ENCODE measurements at regions not wholly inside any gene's neighbourhood (a gene's known extent, or its start where the extent isn't known, plus 50 kb on each side); places are given as distances from the start of the nearest gene placed in this dataset.

DNA sequence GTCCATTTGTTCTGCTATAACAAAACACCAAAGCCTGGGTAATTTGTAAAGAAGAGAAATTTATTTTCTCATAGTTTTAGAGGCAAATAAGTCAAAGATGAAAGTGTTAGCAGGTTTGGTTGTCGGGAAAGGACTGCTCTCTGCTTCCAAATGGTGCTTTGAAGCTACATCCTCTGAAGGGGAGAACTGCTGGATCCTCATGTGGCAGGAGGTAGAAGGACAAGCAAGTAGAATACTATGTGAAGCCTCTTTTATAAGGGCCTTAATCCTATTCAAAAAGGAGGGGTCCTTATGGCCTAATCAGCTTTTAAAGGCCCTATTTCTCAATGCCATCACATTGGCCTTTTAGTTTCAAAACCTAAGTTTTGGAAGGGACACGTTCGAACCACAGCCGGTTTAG, 826.0 kb upstream of the EPHA7 start:
- no peak overlapping the region for H3K27ac ChIP-seq (ENCODE audit: low read length)
- intact Hi-C loops (cut with micrococcal nuclease; ENCODE audit: unreplicated experiment): no loop called here
- H3K4me1 ChIP-seq (ENCODE audit: control insufficient read depth, insufficient read depth, low read length): no peaks in the 10 kb centered on the region
- H3K27me3 ChIP-seq (ENCODE audit: control insufficient read depth, insufficient read depth, low read length): no peaks in the 10 kb centered on the region
- no TSS peak for BruUV-seq (replicated peaks)
- POLR2A ChIA-PET: no interaction called here
- ATAC-seq (no peak), DNase-seq (ENCODE audit: low read depth, low spot score) (no peak)
- TF ChIP-seq, protein P1, sequence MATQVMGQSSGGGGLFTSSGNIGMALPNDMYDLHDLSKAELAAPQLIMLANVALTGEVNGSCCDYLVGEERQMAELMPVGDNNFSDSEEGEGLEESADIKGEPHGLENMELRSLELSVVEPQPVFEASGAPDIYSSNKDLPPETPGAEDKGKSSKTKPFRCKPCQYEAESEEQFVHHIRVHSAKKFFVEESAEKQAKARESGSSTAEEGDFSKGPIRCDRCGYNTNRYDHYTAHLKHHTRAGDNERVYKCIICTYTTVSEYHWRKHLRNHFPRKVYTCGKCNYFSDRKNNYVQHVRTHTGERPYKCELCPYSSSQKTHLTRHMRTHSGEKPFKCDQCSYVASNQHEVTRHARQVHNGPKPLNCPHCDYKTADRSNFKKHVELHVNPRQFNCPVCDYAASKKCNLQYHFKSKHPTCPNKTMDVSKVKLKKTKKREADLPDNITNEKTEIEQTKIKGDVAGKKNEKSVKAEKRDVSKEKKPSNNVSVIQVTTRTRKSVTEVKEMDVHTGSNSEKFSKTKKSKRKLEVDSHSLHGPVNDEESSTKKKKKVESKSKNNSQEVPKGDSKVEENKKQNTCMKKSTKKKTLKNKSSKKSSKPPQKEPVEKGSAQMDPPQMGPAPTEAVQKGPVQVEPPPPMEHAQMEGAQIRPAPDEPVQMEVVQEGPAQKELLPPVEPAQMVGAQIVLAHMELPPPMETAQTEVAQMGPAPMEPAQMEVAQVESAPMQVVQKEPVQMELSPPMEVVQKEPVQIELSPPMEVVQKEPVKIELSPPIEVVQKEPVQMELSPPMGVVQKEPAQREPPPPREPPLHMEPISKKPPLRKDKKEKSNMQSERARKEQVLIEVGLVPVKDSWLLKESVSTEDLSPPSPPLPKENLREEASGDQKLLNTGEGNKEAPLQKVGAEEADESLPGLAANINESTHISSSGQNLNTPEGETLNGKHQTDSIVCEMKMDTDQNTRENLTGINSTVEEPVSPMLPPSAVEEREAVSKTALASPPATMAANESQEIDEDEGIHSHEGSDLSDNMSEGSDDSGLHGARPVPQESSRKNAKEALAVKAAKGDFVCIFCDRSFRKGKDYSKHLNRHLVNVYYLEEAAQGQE (IDR thresholded peaks at IDR 0.05; ENCODE audit: insufficient read depth in 1 of 2, low read depth in 2 of 2, low read length in 1 of 2): no peak
- TF ChIP-seq TCF7L2 (IDR thresholded peaks at IDR 0.05; ENCODE audit: low read depth, low read length) (no peak), POLR2AphosphoS5 (IDR thresholded peaks at IDR 0.05; ENCODE audit: low read depth, low read length) (no peak), SIN3A (IDR thresholded peaks at IDR 0.05; ENCODE audit: borderline replicate concordance, insufficient read depth, low read depth, low read length) (no peak)
- TF ChIP-seq, protein P2, sequence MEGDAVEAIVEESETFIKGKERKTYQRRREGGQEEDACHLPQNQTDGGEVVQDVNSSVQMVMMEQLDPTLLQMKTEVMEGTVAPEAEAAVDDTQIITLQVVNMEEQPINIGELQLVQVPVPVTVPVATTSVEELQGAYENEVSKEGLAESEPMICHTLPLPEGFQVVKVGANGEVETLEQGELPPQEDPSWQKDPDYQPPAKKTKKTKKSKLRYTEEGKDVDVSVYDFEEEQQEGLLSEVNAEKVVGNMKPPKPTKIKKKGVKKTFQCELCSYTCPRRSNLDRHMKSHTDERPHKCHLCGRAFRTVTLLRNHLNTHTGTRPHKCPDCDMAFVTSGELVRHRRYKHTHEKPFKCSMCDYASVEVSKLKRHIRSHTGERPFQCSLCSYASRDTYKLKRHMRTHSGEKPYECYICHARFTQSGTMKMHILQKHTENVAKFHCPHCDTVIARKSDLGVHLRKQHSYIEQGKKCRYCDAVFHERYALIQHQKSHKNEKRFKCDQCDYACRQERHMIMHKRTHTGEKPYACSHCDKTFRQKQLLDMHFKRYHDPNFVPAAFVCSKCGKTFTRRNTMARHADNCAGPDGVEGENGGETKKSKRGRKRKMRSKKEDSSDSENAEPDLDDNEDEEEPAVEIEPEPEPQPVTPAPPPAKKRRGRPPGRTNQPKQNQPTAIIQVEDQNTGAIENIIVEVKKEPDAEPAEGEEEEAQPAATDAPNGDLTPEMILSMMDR (IDR thresholded peaks at IDR 0.05): no peak
- in situ Hi-C loops (cut with HindIII; ENCODE audit: low pct_unique_long_range_greater_than_20kb, low sequenced_read_pairs): no loop called here
- H3K36me3 ChIP-seq (ENCODE audit: control insufficient read depth, insufficient read depth, low read length): no peaks in the 10 kb centered on the region
- H3K4me3 ChIP-seq (ENCODE audit: low read depth in 2 of 2, low read length in 2 of 2): no peak overlapping the region
- CTCF ChIA-PET: no interaction called here
- H3K9me3 ChIP-seq (ENCODE audit: control insufficient read depth, insufficient read depth, low read depth, low read length): no peaks in the 10 kb centered on the region

DNA sequence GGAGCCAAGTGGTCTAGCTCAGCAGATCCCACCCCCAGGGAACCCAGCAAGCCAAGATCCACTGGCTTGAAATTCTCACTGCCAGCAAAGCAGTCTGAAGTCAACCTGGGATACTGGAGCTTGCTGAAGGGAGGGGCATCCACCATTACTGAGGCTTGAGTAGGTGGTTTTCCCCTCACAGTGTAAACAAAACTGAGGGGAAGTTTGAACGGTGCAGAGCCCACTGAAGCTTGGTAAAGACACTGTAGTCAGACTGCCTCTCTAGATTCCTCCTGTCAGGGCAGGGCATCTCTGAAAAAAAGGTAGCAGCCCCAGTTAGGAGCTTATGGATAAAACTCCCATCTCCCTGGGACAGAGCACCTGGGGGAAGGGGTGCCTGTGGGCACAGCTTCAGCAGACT, 819.5 kb upstream of the EPHA7 start:
- no peaks in the 10 kb centered on the region for H3K4me1 ChIP-seq (ENCODE audit: control insufficient read depth, insufficient read depth, low read length)
- H3K27ac ChIP-seq (ENCODE audit: low read length): no peak overlapping the region
- no peaks in the 10 kb centered on the region for H3K9me3 ChIP-seq (ENCODE audit: control insufficient read depth, insufficient read depth, low read depth, low read length)
- intact Hi-C loops (cut with micrococcal nuclease; ENCODE audit: unreplicated experiment) (no loop called here), in situ Hi-C loops (cut with HindIII; ENCODE audit: low pct_unique_long_range_greater_than_20kb, low sequenced_read_pairs) (no loop called here)
- POLR2A ChIA-PET: no interaction called here
- no TSS peak for BruUV-seq (replicated peaks)
- no peaks in the 10 kb centered on the region for H3K27me3 ChIP-seq (ENCODE audit: control insufficient read depth, insufficient read depth, low read length)
- CTCF ChIA-PET: no interaction called here
- ATAC-seq (no peak), DNase-seq (ENCODE audit: low read depth, low spot score) (no peak)
- TF ChIP-seq, protein P1 (IDR thresholded peaks at IDR 0.05; ENCODE audit: insufficient read depth in 1 of 2, low read depth in 2 of 2, low read length in 1 of 2): no peak
- no peak for TF ChIP-seq SIN3A (IDR thresholded peaks at IDR 0.05; ENCODE audit: borderline replicate concordance, insufficient read depth, low read depth, low read length)
- TF ChIP-seq, protein P2 (IDR thresholded peaks at IDR 0.05): no peak
- no peak for TF ChIP-seq POLR2AphosphoS5 (IDR thresholded peaks at IDR 0.05; ENCODE audit: low read depth, low read length)
- TF ChIP-seq TCF7L2 (IDR thresholded peaks at IDR 0.05; ENCODE audit: low read depth, low read length): no peak
- no peak overlapping the region for H3K4me3 ChIP-seq (ENCODE audit: low read depth in 2 of 2, low read length in 2 of 2)
- no peaks in the 10 kb centered on the region for H3K36me3 ChIP-seq (ENCODE audit: control insufficient read depth, insufficient read depth, low read length)
